HCT116 (cell line): ENCODE measurements at regions not wholly inside any gene's neighbourhood (a gene's known extent, or its start where the extent isn't known, plus 50 kb on each side); places are given as distances from the start of the nearest gene placed in this dataset.

Source experiments
- CTCF ChIP-seq, 3 experiments: fragments of 200-600 bp in 1 of 3; sonication (generic) in 1 of 3; IDR thresholded peaks in 2 of 3; conservative IDR thresholded peaks in 1 of 3; 2 replicates each; pipeline ENCODE4 v1.5.1; 2012 to 2017; ENCODE audit warnings: low read depth in 2 of 3, low read length in 2 of 3, antibody characterized with exemption in 1 of 3, borderline replicate concordance in 1 of 3, control low read depth in 1 of 3, mild to moderate bottlenecking in 1 of 3, mixed read lengths in 1 of 3, mixed run types in 1 of 3, moderate library complexity in 1 of 3; ENCODE audit not compliant: insufficient read depth in 1 of 3
- EZH2 ChIP-seq: fragments of 200-600 bp; sonication (generic); IDR thresholded peaks from 2 replicates; pipeline ENCODE4 v1.6.1; 2017; ENCODE audit warnings: antibody characterized with exemption, mixed run types
- EZH2phosphoT487 ChIP-seq: fragments of 200-600 bp; IDR thresholded peaks from 2 replicates; pipeline ENCODE4 v1.6.1; 2018; ENCODE audit warnings: antibody characterized with exemption, borderline replicate concordance
- FOSL1 ChIP-seq: IDR thresholded peaks from 2 replicates; pipeline ENCODE4 v1.6.1; 2012; ENCODE audit warnings: low read depth
- POLR2A ChIP-seq: IDR thresholded peaks from 2 replicates; pipeline ENCODE4 v1.7.0; 2011; ENCODE audit warnings: borderline replicate concordance; ENCODE audit not compliant: insufficient read depth, insufficient read length; ENCODE audit errors: extremely low read depth
- POLR2AphosphoS5 ChIP-seq: IDR thresholded peaks from 2 replicates; pipeline ENCODE4 v1.6.1; 2011; ENCODE audit warnings: mild to moderate bottlenecking, low read depth, low read length, moderate library complexity

- TF ChIP-seq EZH2: no peak
- TF ChIP-seq CTCF (IDR thresholded peaks at IDR 0.05 in 2 of 3, conservative IDR thresholded peaks at IDR 0.05 in 1 of 3; ENCODE audit: borderline replicate concordance in 1 of 3, insufficient read depth in 1 of 3, low read depth in 2 of 3, low read length in 2 of 3): no peak
- no peak for TF ChIP-seq EZH2phosphoT487
- TF ChIP-seq FOSL1: no peak
- no peak for TF ChIP-seq POLR2AphosphoS5
- TF ChIP-seq POLR2A: no peak
Measured at GRCh38 chr3:35320646-35321407, 318.5 kb upstream of the ARPP21 start.
